ENCODE measurements at regions not wholly inside any gene's neighbourhood (a gene's known extent, or its start where the extent isn't known, plus 50 kb on each side); places are given as distances from the start of the nearest gene placed in this dataset.
"Not testable (repeated sequence)": the region's sequence is repeated elsewhere in the genome, so short reads cannot be mapped to it uniquely, and the experiment has no call there.

- Mint-ChIP-seq H3K27ac (no peak overlapping the region), H3K36me3 (no peaks in the 10 kb centered on the region), H3K9me3 (no peaks in the 10 kb centered on the region), H3K27me3 (ENCODE audit: low read depth) (no peaks in the 10 kb centered on the region), H3K4me3 (no peak overlapping the region), H3K4me1 (no peaks in the 10 kb centered on the region)
- DNase-seq (ENCODE audit: low spot score in 2 of 2, unreplicated experiment in 2 of 2) = no peak
- TF ChIP-seq, protein P1, sequence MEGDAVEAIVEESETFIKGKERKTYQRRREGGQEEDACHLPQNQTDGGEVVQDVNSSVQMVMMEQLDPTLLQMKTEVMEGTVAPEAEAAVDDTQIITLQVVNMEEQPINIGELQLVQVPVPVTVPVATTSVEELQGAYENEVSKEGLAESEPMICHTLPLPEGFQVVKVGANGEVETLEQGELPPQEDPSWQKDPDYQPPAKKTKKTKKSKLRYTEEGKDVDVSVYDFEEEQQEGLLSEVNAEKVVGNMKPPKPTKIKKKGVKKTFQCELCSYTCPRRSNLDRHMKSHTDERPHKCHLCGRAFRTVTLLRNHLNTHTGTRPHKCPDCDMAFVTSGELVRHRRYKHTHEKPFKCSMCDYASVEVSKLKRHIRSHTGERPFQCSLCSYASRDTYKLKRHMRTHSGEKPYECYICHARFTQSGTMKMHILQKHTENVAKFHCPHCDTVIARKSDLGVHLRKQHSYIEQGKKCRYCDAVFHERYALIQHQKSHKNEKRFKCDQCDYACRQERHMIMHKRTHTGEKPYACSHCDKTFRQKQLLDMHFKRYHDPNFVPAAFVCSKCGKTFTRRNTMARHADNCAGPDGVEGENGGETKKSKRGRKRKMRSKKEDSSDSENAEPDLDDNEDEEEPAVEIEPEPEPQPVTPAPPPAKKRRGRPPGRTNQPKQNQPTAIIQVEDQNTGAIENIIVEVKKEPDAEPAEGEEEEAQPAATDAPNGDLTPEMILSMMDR (IDR thresholded peaks at IDR 0.05; ENCODE audit: unreplicated experiment) = no peak
Observed at GRCh38 chr6:101150226-101150625, 243.3 kb upstream of the GRIK2 start.

GRCh38 chr6:101157638-101158037 lies 235.9 kb upstream of the GRIK2 start:
- H3K4me1 Mint-ChIP-seq; H3K27ac Mint-ChIP-seq; DNase-seq (ENCODE audit: low spot score in 2 of 2, unreplicated experiment in 2 of 2); H3K27me3 Mint-ChIP-seq (ENCODE audit: low read depth); H3K4me3 Mint-ChIP-seq; H3K9me3 Mint-ChIP-seq; H3K36me3 Mint-ChIP-seq: not testable (repeated sequence)

DNA sequence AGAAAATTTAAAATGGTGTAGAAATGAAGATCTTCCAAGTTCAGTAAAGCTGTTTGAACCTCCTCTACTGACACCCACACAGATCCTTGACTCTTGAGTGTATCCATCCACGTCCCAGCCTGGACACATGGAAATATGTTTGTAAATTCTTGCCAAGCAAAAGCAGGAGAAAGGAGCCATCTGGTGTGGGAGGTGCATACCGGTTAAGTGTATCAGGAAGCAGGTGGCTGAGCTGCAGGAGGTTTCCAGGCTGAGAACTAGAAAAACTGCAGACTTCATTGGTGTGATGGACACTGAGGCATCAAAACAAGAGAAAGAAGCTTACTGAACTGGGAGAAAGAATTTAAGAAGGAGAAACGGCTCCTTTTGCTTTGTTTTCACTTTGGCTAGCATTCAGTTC lies 229.9 kb upstream of the GRIK2 start:
- Mint-ChIP-seq H3K36me3 (no peaks in the 10 kb centered on the region), H3K9me3 (no peaks in the 10 kb centered on the region), H3K4me3 (no peak overlapping the region), H3K27ac (no peak overlapping the region), H3K27me3 (ENCODE audit: low read depth) (peaks cover 2% of the 10 kb centered on the region), H3K4me1 (no peaks in the 10 kb centered on the region)
- no peak for DNase-seq (ENCODE audit: low spot score in 2 of 2, unreplicated experiment in 2 of 2)
- TF ChIP-seq, protein P1 (IDR thresholded peaks at IDR 0.05; ENCODE audit: unreplicated experiment) = no peak

- TF ChIP-seq, protein P1 (IDR thresholded peaks at IDR 0.05; ENCODE audit: unreplicated experiment) = no peak
- H3K4me3 Mint-ChIP-seq = no peak overlapping the region
- DNase-seq (ENCODE audit: low spot score in 2 of 2, unreplicated experiment in 2 of 2) = no peak
- H3K27ac Mint-ChIP-seq = no peak overlapping the region
- peaks cover 27% of the 10 kb centered on the region for H3K9me3 Mint-ChIP-seq
- no peaks in the 10 kb centered on the region for H3K36me3 Mint-ChIP-seq
- no peaks in the 10 kb centered on the region for H3K27me3 Mint-ChIP-seq (ENCODE audit: low read depth)
- no peaks in the 10 kb centered on the region for H3K4me1 Mint-ChIP-seq
Observed at GRCh38 chr6:101167638-101168037, 225.9 kb upstream of the GRIK2 start.

DNA sequence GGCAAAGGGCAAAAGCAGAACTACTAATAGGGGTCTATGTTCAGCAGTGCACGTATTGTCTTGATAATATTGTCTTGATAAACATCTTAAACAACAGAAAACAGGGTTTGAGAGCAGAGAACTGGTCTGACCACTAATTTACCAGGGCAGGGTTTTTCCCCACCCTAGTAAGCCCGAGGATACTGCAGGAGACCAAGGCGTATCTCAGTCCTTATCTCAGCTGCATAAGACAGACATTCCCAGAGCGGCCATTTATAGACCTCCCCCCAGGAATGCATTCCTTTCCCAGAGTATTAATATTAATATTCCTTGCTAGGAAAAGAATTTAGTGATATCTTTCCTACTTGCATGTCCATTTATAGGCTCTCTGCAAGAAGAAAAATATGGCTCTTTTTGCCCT lies 222.5 kb upstream of the GRIK2 start:
- not testable (repeated sequence) for H3K4me3 Mint-ChIP-seq; H3K27me3 Mint-ChIP-seq (ENCODE audit: low read depth); H3K36me3 Mint-ChIP-seq; H3K4me1 Mint-ChIP-seq; H3K27ac Mint-ChIP-seq; DNase-seq (ENCODE audit: low spot score in 2 of 2, unreplicated experiment in 2 of 2)
- H3K9me3 Mint-ChIP-seq = peaks cover 30% of the 10 kb centered on the region

DNA sequence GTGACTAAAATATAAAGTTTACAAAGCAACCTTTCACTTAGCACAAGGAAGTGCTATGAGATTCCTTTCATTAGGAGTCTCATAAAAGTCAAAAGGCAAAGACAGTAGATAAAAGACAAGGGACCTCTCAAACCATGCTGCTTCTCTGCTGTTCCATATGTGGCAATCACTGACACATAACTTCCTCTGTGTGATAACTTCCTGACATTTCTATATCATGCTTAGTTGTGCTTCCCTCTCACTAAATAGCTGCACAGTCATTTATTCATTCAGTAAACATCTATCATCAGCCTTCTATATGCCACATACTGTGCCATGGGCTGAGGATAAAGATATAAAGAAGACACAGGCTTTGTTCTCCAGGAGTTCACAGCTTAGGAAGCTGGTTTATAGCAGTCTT lies 214.8 kb upstream of the GRIK2 start:
- Mint-ChIP-seq H3K27me3 (ENCODE audit: low read depth) (no peaks in the 10 kb centered on the region), H3K4me1 (no peaks in the 10 kb centered on the region), H3K4me3 (no peak overlapping the region), H3K36me3 (no peaks in the 10 kb centered on the region), H3K9me3 (no peaks in the 10 kb centered on the region), H3K27ac (no peak overlapping the region)
- TF ChIP-seq, protein P1 (IDR thresholded peaks at IDR 0.05; ENCODE audit: unreplicated experiment) = no peak
- no peak for DNase-seq (ENCODE audit: low spot score in 2 of 2, unreplicated experiment in 2 of 2)

- no peaks in the 10 kb centered on the region for H3K4me1 Mint-ChIP-seq
- H3K27ac Mint-ChIP-seq = no peak overlapping the region
- DNase-seq (ENCODE audit: low spot score in 2 of 2, unreplicated experiment in 2 of 2) = no peak
- TF ChIP-seq, protein P1 (IDR thresholded peaks at IDR 0.05; ENCODE audit: unreplicated experiment) = no peak
- H3K4me3 Mint-ChIP-seq = no peak overlapping the region
- H3K27me3 Mint-ChIP-seq (ENCODE audit: low read depth) = no peaks in the 10 kb centered on the region
- no peaks in the 10 kb centered on the region for H3K36me3 Mint-ChIP-seq
- no peaks in the 10 kb centered on the region for H3K9me3 Mint-ChIP-seq
Observed at GRCh38 chr6:101181006-101181405, 212.5 kb upstream of the GRIK2 start.

- H3K4me3 Mint-ChIP-seq; H3K4me1 Mint-ChIP-seq; H3K27ac Mint-ChIP-seq; H3K36me3 Mint-ChIP-seq; H3K27me3 Mint-ChIP-seq (ENCODE audit: low read depth); DNase-seq (ENCODE audit: low spot score in 2 of 2, unreplicated experiment in 2 of 2): not testable (repeated sequence)
- H3K9me3 Mint-ChIP-seq = peaks cover 16% of the 10 kb centered on the region
Observed at GRCh38 chr6:101188285-101188798, 205.2 kb upstream of the GRIK2 start.
